ENCODE measurements at regions not wholly inside any gene's neighbourhood (a gene's known extent, or its start where the extent isn't known, plus 50 kb on each side); places are given as distances from the start of the nearest gene placed in this dataset.

- TF ChIP-seq CTCF (IDR thresholded peaks at IDR 0.05) = no peak
- no peak for TF ChIP-seq EZH2 (IDR thresholded peaks at IDR 0.05)
Measured at GRCh38 chr7:110336423-110336822, 754.5 kb upstream of the LRRN3 start.

Measured in neural progenitor cell (in vitro differentiated cells).